ENCODE measurements at regions not wholly inside any gene's neighbourhood (a gene's known extent, or its start where the extent isn't known, plus 50 kb on each side); places are given as distances from the start of the nearest gene placed in this dataset.
"Not testable (repeated sequence)": the region's sequence is repeated elsewhere in the genome, so short reads cannot be mapped to it uniquely, and the experiment has no call there.

GRCh38 chr6:94902974-94903628 is 674.2 kb upstream of the MANEA start:
- no peak overlapping the region for H3K27ac ChIP-seq
- in situ Hi-C loops (cut with HindIII; ENCODE audit: low pct_ligation_motif_present, low sequenced_read_pairs): no loop called here
- no peaks in the 10 kb centered on the region for H3K36me3 ChIP-seq (replicated peaks)
- no peak for DNase-seq
- no peak overlapping the region for H3K4me3 ChIP-seq (ENCODE audit: low read depth, low read length)
- no peak for TF ChIP-seq CTCF (IDR thresholded peaks at IDR 0.05; ENCODE audit: low read depth, low read length, missing control alignments)
- no peaks in the 10 kb centered on the region for H3K27me3 ChIP-seq (replicated peaks)

- in situ Hi-C loops (cut with HindIII; ENCODE audit: low pct_ligation_motif_present, low sequenced_read_pairs): no loop called here
- no peak for TF ChIP-seq CTCF (IDR thresholded peaks at IDR 0.05; ENCODE audit: low read depth, low read length, missing control alignments)
- Histone ChIP-seq H3K27me3 (replicated peaks) (no peaks in the 10 kb centered on the region), H3K4me3 (ENCODE audit: low read depth, low read length) (no peak overlapping the region), H3K36me3 (replicated peaks) (no peaks in the 10 kb centered on the region), H3K27ac (no peak overlapping the region)
- no peak for DNase-seq
These were observed 678.1 kb upstream of the MANEA start for GRCh38 chr6:94899191-94899590.

DNA sequence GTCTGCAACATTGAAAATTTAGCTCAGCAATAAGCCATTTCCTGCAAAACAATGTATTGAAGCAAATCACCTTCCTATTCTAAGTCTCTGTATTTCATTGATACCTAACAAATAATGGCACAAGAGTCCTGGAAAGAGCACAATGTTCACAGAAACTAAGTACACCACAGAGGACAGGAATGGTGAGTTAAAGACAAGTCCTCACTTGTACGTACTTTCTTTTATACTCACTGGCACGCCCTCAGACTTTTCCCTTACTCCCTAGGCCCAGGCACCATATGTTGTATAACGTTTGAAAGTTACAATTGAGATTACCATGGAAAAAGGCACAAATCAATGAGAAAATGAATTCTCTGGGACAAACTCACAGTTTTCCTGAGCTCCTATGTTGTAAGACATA is 683.0 kb upstream of the MANEA start:
- in situ Hi-C loops (cut with HindIII; ENCODE audit: low pct_ligation_motif_present, low sequenced_read_pairs): no loop called here
- DNase-seq: no peak
- Histone ChIP-seq H3K27ac (no peak overlapping the region), H3K4me3 (ENCODE audit: low read depth, low read length) (no peak overlapping the region), H3K27me3 (replicated peaks) (no peaks in the 10 kb centered on the region), H3K36me3 (replicated peaks) (no peaks in the 10 kb centered on the region)
- no peak for TF ChIP-seq CTCF (IDR thresholded peaks at IDR 0.05; ENCODE audit: low read depth, low read length, missing control alignments)

DNA sequence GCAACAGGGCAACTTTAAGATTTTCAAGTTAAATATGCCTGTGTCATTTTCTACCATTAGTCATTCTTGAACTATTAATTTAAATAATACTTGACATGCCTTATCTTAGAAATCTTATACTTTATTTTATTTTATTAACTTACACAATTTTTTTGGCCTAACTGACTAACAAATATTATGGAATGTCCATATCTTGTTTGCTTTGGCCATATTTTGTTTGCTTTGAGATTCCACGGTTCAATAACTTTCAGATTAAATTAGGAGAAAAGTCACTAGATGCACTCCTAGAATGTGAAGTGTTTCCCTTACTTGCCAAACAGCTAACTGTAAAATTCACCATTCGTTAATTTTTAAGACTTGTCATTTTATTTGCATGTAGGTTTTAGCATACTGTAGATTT is 684.0 kb upstream of the MANEA start:
- no peak overlapping the region for H3K4me3 ChIP-seq (ENCODE audit: low read depth, low read length)
- in situ Hi-C loops (cut with HindIII; ENCODE audit: low pct_ligation_motif_present, low sequenced_read_pairs): no loop called here

DNA sequence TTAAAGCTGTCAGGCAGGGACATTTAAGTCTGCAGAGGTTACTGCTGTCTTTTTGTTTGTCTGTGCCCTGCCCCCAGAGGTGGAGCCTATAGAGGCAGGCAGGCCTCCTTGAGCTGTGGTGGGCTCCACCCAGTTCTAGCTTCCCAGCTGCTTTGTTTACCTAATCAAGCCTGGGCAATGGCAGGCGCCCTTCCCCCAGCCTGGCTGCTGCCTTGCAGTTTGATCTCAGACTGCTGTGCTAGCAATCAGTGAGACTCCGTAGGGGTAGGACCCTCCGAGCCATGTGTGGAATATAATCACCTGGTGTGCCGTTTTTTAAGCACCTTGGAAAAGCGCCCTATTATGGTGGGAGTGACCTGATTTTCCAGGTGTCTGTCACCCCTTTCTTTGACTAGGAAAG is 703.5 kb upstream of the MANEA start:
- H3K36me3 ChIP-seq (replicated peaks); H3K4me3 ChIP-seq (ENCODE audit: low read depth, low read length); H3K27ac ChIP-seq; H3K27me3 ChIP-seq (replicated peaks); DNase-seq; in situ Hi-C loops (cut with HindIII; ENCODE audit: low pct_ligation_motif_present, low sequenced_read_pairs): not testable (repeated sequence)

More for the DNA sequence above, 684.0 kb upstream of the MANEA start:
- DNase-seq: no peak
- no peak overlapping the region for H3K27ac ChIP-seq
- H3K27me3 ChIP-seq (replicated peaks): no peaks in the 10 kb centered on the region
- H3K36me3 ChIP-seq (replicated peaks): no peaks in the 10 kb centered on the region
- TF ChIP-seq CTCF (IDR thresholded peaks at IDR 0.05; ENCODE audit: low read depth, low read length, missing control alignments): no peak

DNA sequence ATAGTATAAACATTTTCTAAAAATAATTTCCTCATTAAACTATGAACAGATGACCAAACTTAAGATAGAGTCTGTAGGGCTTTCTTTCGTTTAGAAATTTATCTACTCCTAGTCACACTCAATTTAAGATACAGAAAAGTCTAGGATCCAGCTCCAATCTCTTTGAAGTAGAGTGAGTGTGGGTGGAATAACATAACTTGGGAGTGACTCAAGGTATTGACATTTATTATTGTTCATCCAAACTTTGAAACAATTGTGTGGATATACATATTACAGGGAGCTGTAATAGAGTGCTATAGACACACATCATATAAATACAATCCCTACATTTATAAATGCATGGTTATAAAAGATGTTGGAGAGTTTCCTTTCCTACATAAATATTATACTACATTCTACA is 715.2 kb upstream of the MANEA start:
- no peak for TF ChIP-seq CTCF (IDR thresholded peaks at IDR 0.05; ENCODE audit: low read depth, low read length, missing control alignments)
- no peak for DNase-seq
- in situ Hi-C loops (cut with HindIII; ENCODE audit: low pct_ligation_motif_present, low sequenced_read_pairs): no loop called here
- no peaks in the 10 kb centered on the region for H3K27me3 ChIP-seq (replicated peaks)
- no peaks in the 10 kb centered on the region for H3K36me3 ChIP-seq (replicated peaks)
- no peak overlapping the region for H3K4me3 ChIP-seq (ENCODE audit: low read depth, low read length)
- no peak overlapping the region for H3K27ac ChIP-seq

Data from brain microvascular endothelial cell (primary cell).